HCT116 (cell line): ENCODE measurements at regions not wholly inside any gene's neighbourhood (a gene's known extent, or its start where the extent isn't known, plus 50 kb on each side); places are given as distances from the start of the nearest gene placed in this dataset.

Source experiments
- ATAC-seq: fragments of 200-7000 bp; cut with Tn5 transposase; 2 replicates; pipeline ENCODE4 v1.9.1; 2020; ENCODE audit warnings: mild to moderate bottlenecking, moderate library complexity
- BruUV-seq: library from RNA; stranded (reverse); fragments of 400-500 nt; replicated peaks from 2 replicates; lab custom pipeline; 2021; lab: Mats Ljungman, UMichigan
- CTCF ChIA-PET: fragments of 300-600 bp; sonication (Branson Sonifier 250); formaldehyde crosslinking; loops from one replicate; lab custom pipeline; 2021; ENCODE audit warnings: antibody characterized with exemption; lab: Charles Lee
- POLR2A ChIA-PET: fragments of 300-600, 350-600 bp; sonication (Branson Sonifier 250); formaldehyde crosslinking; loops from one replicate; lab custom pipeline; 2021; ENCODE audit warnings: antibody characterized with exemption; lab: Charles Lee
- RAD21 ChIA-PET, 2 experiments: fragments of 300-600 bp; sonication (Branson Sonifier 250); formaldehyde crosslinking; loops; one replicate each; lab custom pipeline; 2023; ENCODE audit warnings: low total read pairs in 2 of 2; ENCODE audit not compliant: uncharacterized antibody in 2 of 2, unreplicated experiment in 2 of 2, low non-redundant PET in 1 of 2; lab: Charles Lee
- DNase-seq: peaks from one replicate; pipeline ENCODE4 v3.0.0-alpha.2; 2010; ENCODE audit warnings: low read depth, low spot score
- H2AFZ ChIP-seq: fragments of 200-600 bp; shearing (Covaris generic), sonication (generic); 2 replicates; pipeline ENCODE4 v1.6.1; 2017; ENCODE audit warnings: low read depth, mixed run types, mixed read lengths, antibody characterized with exemption, low read length; ENCODE audit not compliant: poor library complexity, severe bottlenecking
- H3K27ac ChIP-seq: 2 replicates; pipeline ENCODE4 v1.5.1; 2012; ENCODE audit warnings: low read depth, low read length
- H3K27me3 ChIP-seq: fragments of 200-600 bp; sonication (generic); 2 replicates; pipeline ENCODE4 v1.6.1; 2016; ENCODE audit warnings: mixed run types, low read length, mixed read lengths; ENCODE audit not compliant: insufficient read depth
- H3K36me3 ChIP-seq, 2 experiments: fragments of 200-500 bp in 1 of 2; fragments of 200-600 bp in 1 of 2; sonication (Bioruptor generic) in 1 of 2; sonication (generic) in 1 of 2; 2 replicates each; pipeline versions ENCODE4 v1.5.1 to v1.6.1; 2014 to 2016; ENCODE audit warnings: low read length in 2 of 2, inconsistent platforms in 1 of 2, mixed read lengths in 1 of 2, mixed run types in 1 of 2; ENCODE audit not compliant: insufficient read depth in 2 of 2, control insufficient read depth in 1 of 2
- H3K4me1 ChIP-seq, 2 experiments: fragments of 200-600 bp in 1 of 2; sonication (generic) in 1 of 2; 2 replicates each; pipeline versions ENCODE4 v1.5.1 to v1.6.1; 2012 to 2017; ENCODE audit warnings: low read length in 2 of 2, inconsistent platforms in 1 of 2, mild to moderate bottlenecking in 1 of 2, mixed read lengths in 1 of 2, mixed run types in 1 of 2, moderate library complexity in 1 of 2; ENCODE audit not compliant: insufficient read depth in 2 of 2, control insufficient read depth in 1 of 2
- H3K4me2 ChIP-seq: fragments of 200-600 bp; sonication (generic); 2 replicates; pipeline ENCODE4 v1.6.1; 2017; ENCODE audit warnings: mixed run types, low read length, mixed read lengths
- H3K4me3 ChIP-seq, 2 experiments: fragments of 200-600 bp in 1 of 2; sonication (generic) in 1 of 2; replicated peaks in 1 of 2; 2 replicates each; pipeline ENCODE4 v1.5.1; 2011 to 2016; ENCODE audit warnings: low read length in 2 of 2, control low read depth in 1 of 2, low read depth in 1 of 2, mild to moderate bottlenecking in 1 of 2, mixed read lengths in 1 of 2, mixed run types in 1 of 2
- H3K79me2 ChIP-seq: fragments of 200-600 bp; sonication (generic); 2 replicates; pipeline ENCODE4 v1.6.1; 2017; ENCODE audit warnings: mild to moderate bottlenecking, mixed run types, low read length, moderate library complexity, mixed read lengths; ENCODE audit not compliant: insufficient read depth
- H3K9ac ChIP-seq: fragments of 200-600 bp; sonication (generic); 2 replicates; pipeline ENCODE4 v1.6.1; 2016; ENCODE audit warnings: low read length, mixed read lengths
- H3K9me2 ChIP-seq: fragments of 200-600 bp; sonication (generic), shearing (Covaris generic); 2 replicates; pipeline ENCODE4 v1.6.1; 2017; ENCODE audit warnings: mixed run types, mild to moderate bottlenecking, moderate library complexity; ENCODE audit not compliant: insufficient read depth
- H3K9me3 ChIP-seq, 2 experiments: fragments of 200-500 bp in 1 of 2; fragments of 200-600 bp in 1 of 2; sonication (Bioruptor generic) in 1 of 2; sonication (generic) in 1 of 2; 2 replicates each; pipeline ENCODE4 v1.6.1; 2014 to 2017; ENCODE audit warnings: low read length in 2 of 2, mixed read lengths in 2 of 2, inconsistent platforms in 1 of 2, low read depth in 1 of 2, mild to moderate bottlenecking in 1 of 2, mixed run types in 1 of 2, moderate library complexity in 1 of 2; ENCODE audit not compliant: control insufficient read depth in 1 of 2, insufficient read depth in 1 of 2
- H4K20me1 ChIP-seq: fragments of 200-600 bp; sonication (generic), shearing (Covaris generic); 2 replicates; pipeline ENCODE4 v1.6.1; 2017; ENCODE audit warnings: mixed run types, mild to moderate bottlenecking, moderate library complexity; ENCODE audit not compliant: insufficient read depth
- CEBPB ChIP-seq: IDR thresholded peaks from 2 replicates; pipeline ENCODE4 v1.6.1; 2012; ENCODE audit warnings: low read depth
- EGR1 ChIP-seq: IDR thresholded peaks from 2 replicates; pipeline ENCODE4 v1.6.1; 2012; ENCODE audit warnings: low read depth
- ELF1 ChIP-seq: IDR thresholded peaks from 2 replicates; pipeline ENCODE4 v1.6.1; 2012; ENCODE audit warnings: low read depth, borderline replicate concordance
- EZH2 ChIP-seq: fragments of 200-600 bp; sonication (generic); IDR thresholded peaks from 2 replicates; pipeline ENCODE4 v1.6.1; 2017; ENCODE audit warnings: antibody characterized with exemption, mixed run types
- EZH2phosphoT487 ChIP-seq: fragments of 200-600 bp; IDR thresholded peaks from 2 replicates; pipeline ENCODE4 v1.6.1; 2018; ENCODE audit warnings: antibody characterized with exemption, borderline replicate concordance
- FOSL1 ChIP-seq: IDR thresholded peaks from 2 replicates; pipeline ENCODE4 v1.6.1; 2012; ENCODE audit warnings: low read depth
- MAX ChIP-seq: IDR thresholded peaks from 2 replicates; pipeline ENCODE4 v1.6.1; 2012
- POLR2A ChIP-seq: IDR thresholded peaks from 2 replicates; pipeline ENCODE4 v1.7.0; 2011; ENCODE audit warnings: borderline replicate concordance; ENCODE audit not compliant: insufficient read depth, insufficient read length; ENCODE audit errors: extremely low read depth
- POLR2AphosphoS5 ChIP-seq: IDR thresholded peaks from 2 replicates; pipeline ENCODE4 v1.6.1; 2011; ENCODE audit warnings: mild to moderate bottlenecking, low read depth, low read length, moderate library complexity
- RAD21 ChIP-seq: IDR thresholded peaks from 2 replicates; pipeline ENCODE4 v1.6.1; 2012; ENCODE audit warnings: low read depth, mild to moderate bottlenecking
- SIN3A ChIP-seq: IDR thresholded peaks from 2 replicates; pipeline ENCODE4 v1.6.1; 2012; ENCODE audit warnings: low read depth
- SP1 ChIP-seq: IDR thresholded peaks from 2 replicates; pipeline ENCODE4 v1.6.1; 2012; ENCODE audit warnings: low read depth
- SRF ChIP-seq: IDR thresholded peaks from 2 replicates; pipeline ENCODE4 v1.6.1; 2012; ENCODE audit warnings: low read depth
- TCF7L2 ChIP-seq: IDR thresholded peaks from 2 replicates; pipeline ENCODE4 v1.7.0; 2011; ENCODE audit warnings: borderline replicate concordance, inconsistent platforms; ENCODE audit not compliant: insufficient read depth, insufficient read length; ENCODE audit errors: extremely low read depth
- YY1 ChIP-seq: IDR thresholded peaks from 2 replicates; pipeline ENCODE4 v1.6.1; 2011; ENCODE audit warnings: low read length, low read depth, moderate library complexity, mild to moderate bottlenecking; ENCODE audit not compliant: insufficient replicate concordance; ENCODE audit errors: extremely low read depth
- ZFX ChIP-seq: fragments of 450-650 bp; IDR thresholded peaks from 2 replicates; pipeline ENCODE4 v1.6.1; 2017
- intact Hi-C: fragments of 100-400 bp; cut with micrococcal nuclease; formaldehyde crosslinking; loops from 2 replicates; pipeline ENCODE4 v1.10.0; 2022
- TF ChIP-seq, protein P1 (sequence below): IDR thresholded peaks from 2 replicates; pipeline ENCODE4 v1.6.1; 2012
- TF ChIP-seq, protein P2 (sequence below): IDR thresholded peaks from 2 replicates; pipeline ENCODE4 v1.6.1; 2012; ENCODE audit warnings: low read depth

DNA sequence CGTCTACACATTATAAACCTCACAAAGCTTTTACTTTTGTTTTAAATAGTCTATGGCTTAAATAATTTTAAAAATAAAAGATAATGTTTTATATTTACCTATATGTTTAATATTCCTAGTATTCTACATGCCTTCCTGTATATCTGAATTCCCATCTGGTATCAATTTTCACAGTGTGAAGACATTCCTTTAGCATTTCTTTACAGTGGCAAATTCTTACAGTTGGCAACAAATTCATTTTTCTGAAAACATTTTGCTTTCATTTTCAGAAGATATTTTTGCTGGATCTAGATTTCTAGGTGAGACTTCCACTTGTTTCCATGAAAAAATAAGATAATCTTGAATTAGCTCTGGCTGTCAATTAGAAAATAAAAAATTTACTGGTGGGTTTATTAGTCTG, 471.4 kb upstream of the NAALADL2 start:
- CTCF ChIA-PET, result no interaction called here
- H3K27me3 ChIP-seq, result no peaks in the 10 kb centered on the region
- intact Hi-C loops, result no loop called here
- BruUV-seq, result no TSS peak
- H4K20me1 ChIP-seq, result no peaks in the 10 kb centered on the region
- POLR2A ChIA-PET, result no interaction called here
- H3K9me2 ChIP-seq, result no peaks in the 10 kb centered on the region
- no peak overlapping the region for H3K9ac ChIP-seq
- DNase-seq (no peak), ATAC-seq (no peak)
- no peak overlapping the region for H3K4me3 ChIP-seq
- TF ChIP-seq RAD21, result no peak
- TF ChIP-seq YY1, result no peak
- no peak for TF ChIP-seq ZFX
- no peak for TF ChIP-seq TCF7L2
- TF ChIP-seq SP1, result no peak
- no peak for TF ChIP-seq CEBPB
- TF ChIP-seq EZH2phosphoT487, result no peak
- TF ChIP-seq SRF, result no peak
- TF ChIP-seq MAX, result no peak
- TF ChIP-seq SIN3A, result no peak
- TF ChIP-seq FOSL1, result no peak
- TF ChIP-seq, protein P1, sequence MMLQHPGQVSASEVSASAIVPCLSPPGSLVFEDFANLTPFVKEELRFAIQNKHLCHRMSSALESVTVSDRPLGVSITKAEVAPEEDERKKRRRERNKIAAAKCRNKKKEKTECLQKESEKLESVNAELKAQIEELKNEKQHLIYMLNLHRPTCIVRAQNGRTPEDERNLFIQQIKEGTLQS, result no peak
- TF ChIP-seq EGR1, result no peak
- no peak for TF ChIP-seq ELF1
- no peak for TF ChIP-seq EZH2
- TF ChIP-seq POLR2A, result no peak
- TF ChIP-seq, protein P2, sequence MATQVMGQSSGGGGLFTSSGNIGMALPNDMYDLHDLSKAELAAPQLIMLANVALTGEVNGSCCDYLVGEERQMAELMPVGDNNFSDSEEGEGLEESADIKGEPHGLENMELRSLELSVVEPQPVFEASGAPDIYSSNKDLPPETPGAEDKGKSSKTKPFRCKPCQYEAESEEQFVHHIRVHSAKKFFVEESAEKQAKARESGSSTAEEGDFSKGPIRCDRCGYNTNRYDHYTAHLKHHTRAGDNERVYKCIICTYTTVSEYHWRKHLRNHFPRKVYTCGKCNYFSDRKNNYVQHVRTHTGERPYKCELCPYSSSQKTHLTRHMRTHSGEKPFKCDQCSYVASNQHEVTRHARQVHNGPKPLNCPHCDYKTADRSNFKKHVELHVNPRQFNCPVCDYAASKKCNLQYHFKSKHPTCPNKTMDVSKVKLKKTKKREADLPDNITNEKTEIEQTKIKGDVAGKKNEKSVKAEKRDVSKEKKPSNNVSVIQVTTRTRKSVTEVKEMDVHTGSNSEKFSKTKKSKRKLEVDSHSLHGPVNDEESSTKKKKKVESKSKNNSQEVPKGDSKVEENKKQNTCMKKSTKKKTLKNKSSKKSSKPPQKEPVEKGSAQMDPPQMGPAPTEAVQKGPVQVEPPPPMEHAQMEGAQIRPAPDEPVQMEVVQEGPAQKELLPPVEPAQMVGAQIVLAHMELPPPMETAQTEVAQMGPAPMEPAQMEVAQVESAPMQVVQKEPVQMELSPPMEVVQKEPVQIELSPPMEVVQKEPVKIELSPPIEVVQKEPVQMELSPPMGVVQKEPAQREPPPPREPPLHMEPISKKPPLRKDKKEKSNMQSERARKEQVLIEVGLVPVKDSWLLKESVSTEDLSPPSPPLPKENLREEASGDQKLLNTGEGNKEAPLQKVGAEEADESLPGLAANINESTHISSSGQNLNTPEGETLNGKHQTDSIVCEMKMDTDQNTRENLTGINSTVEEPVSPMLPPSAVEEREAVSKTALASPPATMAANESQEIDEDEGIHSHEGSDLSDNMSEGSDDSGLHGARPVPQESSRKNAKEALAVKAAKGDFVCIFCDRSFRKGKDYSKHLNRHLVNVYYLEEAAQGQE, result no peak
- no peak for TF ChIP-seq POLR2AphosphoS5
- no peaks in the 10 kb centered on the region for H3K9me3 ChIP-seq
- H3K4me1 ChIP-seq, result no peaks in the 10 kb centered on the region
- H2AFZ ChIP-seq, result no peak overlapping the region
- RAD21 ChIA-PET, result no interaction called here
- H3K36me3 ChIP-seq, result no peaks in the 10 kb centered on the region
- H3K79me2 ChIP-seq, result no peaks in the 10 kb centered on the region
- H3K4me2 ChIP-seq, result no peak overlapping the region
- H3K27ac ChIP-seq, result no peak overlapping the region
